ENCODE measurements at regions not wholly inside any gene's neighbourhood (a gene's known extent, or its start where the extent isn't known, plus 50 kb on each side); places are given as distances from the start of the nearest gene placed in this dataset.

GRCh38 chr11:13118194-13118593 lies 109.1 kb downstream of the RASSF10 start:
- Histone ChIP-seq H3K4me3 (replicated peaks; ENCODE audit: insufficient read depth, low read length) (no peak overlapping the region), H3K27ac (replicated peaks) (no peak overlapping the region), H3K27me3 (ENCODE audit: insufficient read depth, poor library complexity, severe bottlenecking) (peaks cover 3% of the 10 kb centered on the region)
- DNase-seq (ENCODE audit: low read depth in 1 of 2, low spot score in 1 of 2): no peak
- no peak for TF ChIP-seq CTCF (IDR thresholded peaks at IDR 0.05; ENCODE audit: insufficient read depth, low read length)
- no peak for TF ChIP-seq REST (IDR thresholded peaks at IDR 0.05; ENCODE audit: insufficient replicate concordance, low read depth)
- TF ChIP-seq GABPA (IDR thresholded peaks at IDR 0.05; ENCODE audit: low read depth): no peak
- TF ChIP-seq POLR2AphosphoS5 (IDR thresholded peaks at IDR 0.05; ENCODE audit: low read depth): no peak
- no peak for TF ChIP-seq SPI1 (IDR thresholded peaks at IDR 0.05; ENCODE audit: borderline replicate concordance, low read depth)

- H3K27me3 ChIP-seq (ENCODE audit: insufficient read depth, poor library complexity, severe bottlenecking): peaks cover 3% of the 10 kb centered on the region
- H3K27ac ChIP-seq (replicated peaks): no peak overlapping the region
- no peak for DNase-seq (ENCODE audit: low read depth in 1 of 2, low spot score in 1 of 2)
- no peak overlapping the region for H3K4me3 ChIP-seq (replicated peaks; ENCODE audit: insufficient read depth, low read length)
- TF ChIP-seq REST (IDR thresholded peaks at IDR 0.05; ENCODE audit: insufficient replicate concordance, low read depth) (no peak), SPI1 (IDR thresholded peaks at IDR 0.05; ENCODE audit: borderline replicate concordance, low read depth) (no peak), GABPA (IDR thresholded peaks at IDR 0.05; ENCODE audit: low read depth) (no peak), CTCF (IDR thresholded peaks at IDR 0.05; ENCODE audit: insufficient read depth, low read length) (no peak)
Observed at GRCh38 chr11:13118650-13119049, 109.5 kb downstream of the RASSF10 start.

GRCh38 chr11:13119361-13119760 lies 110.2 kb downstream of the RASSF10 start:
- Histone ChIP-seq H3K27me3 (ENCODE audit: insufficient read depth, poor library complexity, severe bottlenecking) (peaks cover 3% of the 10 kb centered on the region), H3K4me3 (replicated peaks; ENCODE audit: insufficient read depth, low read length) (no peak overlapping the region), H3K27ac (replicated peaks) (no peak overlapping the region)
- TF ChIP-seq GABPA (IDR thresholded peaks at IDR 0.05; ENCODE audit: low read depth): no peak
- no peak for TF ChIP-seq SPI1 (IDR thresholded peaks at IDR 0.05; ENCODE audit: borderline replicate concordance, low read depth)
- no peak for TF ChIP-seq REST (IDR thresholded peaks at IDR 0.05; ENCODE audit: insufficient replicate concordance, low read depth)
- TF ChIP-seq POLR2AphosphoS5 (IDR thresholded peaks at IDR 0.05; ENCODE audit: low read depth): no peak
- no peak for TF ChIP-seq CTCF (IDR thresholded peaks at IDR 0.05; ENCODE audit: insufficient read depth, low read length)
- no peak for DNase-seq (ENCODE audit: low read depth in 1 of 2, low spot score in 1 of 2)

Measured in HL-60 (cell line).